Smooth muscle cell (in vitro differentiated cells): ENCODE measurements at regions not wholly inside any gene's neighbourhood (a gene's known extent, or its start where the extent isn't known, plus 50 kb on each side); places are given as distances from the start of the nearest gene placed in this dataset.

Experiments used
- DNase-seq: peaks from one replicate; lab custom pipeline; 2025; ENCODE audit not compliant: unreplicated experiment; lab: John Stamatoyannopoulos, UW
- H2AFZ ChIP-seq: fragments of 200-600 bp; sonication (generic); 2 replicates; pipeline ENCODE4 v1.6.0; 2016; ENCODE audit warnings: antibody characterized with exemption, low read depth, mild to moderate bottlenecking
- H3F3A ChIP-seq: fragments of 200-600 bp; sonication (generic); 2 replicates; pipeline ENCODE4 v1.6.0; 2017; ENCODE audit warnings: antibody characterized with exemption, low read depth
- H3K27ac ChIP-seq: fragments of 200-600 bp; sonication (generic); 2 replicates; pipeline ENCODE4 v1.5.1; 2016; ENCODE audit warnings: low read depth, mild to moderate bottlenecking
- H3K27me3 ChIP-seq: fragments of 200-600 bp; sonication (generic); 2 replicates; pipeline ENCODE4 v1.6.1; 2016; ENCODE audit warnings: low read depth, mild to moderate bottlenecking
- H3K36me3 ChIP-seq: fragments of 200-600 bp; sonication (generic); 2 replicates; pipeline ENCODE4 v1.5.1; 2016; ENCODE audit warnings: low read depth
- H3K4me1 ChIP-seq: fragments of 200-600 bp; sonication (generic); 2 replicates; pipeline ENCODE4 v1.5.1; 2016; ENCODE audit warnings: low read depth
- H3K4me2 ChIP-seq: fragments of 200-600 bp; sonication (generic); 2 replicates; pipeline ENCODE4 v1.6.0; 2016; ENCODE audit warnings: mild to moderate bottlenecking
- H3K4me3 ChIP-seq: fragments of 200-600 bp; sonication (generic); 2 replicates; pipeline ENCODE4 v1.5.1; 2016; ENCODE audit warnings: mild to moderate bottlenecking
- H3K79me2 ChIP-seq: fragments of 200-600 bp; sonication (generic); 2 replicates; pipeline ENCODE4 v1.6.0; 2016; ENCODE audit warnings: low read depth, mild to moderate bottlenecking
- H3K9ac ChIP-seq: fragments of 200-600 bp; sonication (generic); 2 replicates; pipeline ENCODE4 v1.6.0; 2016; ENCODE audit warnings: low read depth
- H3K9me3 ChIP-seq: fragments of 200-600 bp; sonication (generic); replicated peaks from 2 replicates; pipeline ENCODE4 v1.5.1; 2016; ENCODE audit warnings: low read depth
- H4K20me1 ChIP-seq: fragments of 200-600 bp; sonication (generic); 2 replicates; pipeline ENCODE4 v1.6.0; 2016; ENCODE audit warnings: low read depth
- CTCF ChIP-seq: fragments of 200-600 bp; sonication (generic); IDR thresholded peaks from 2 replicates; pipeline ENCODE4 v1.5.1; 2017; ENCODE audit warnings: borderline replicate concordance, mild to moderate bottlenecking, antibody characterized with exemption; ENCODE audit not compliant: insufficient read depth, poor library complexity, severe bottlenecking
- WGBS: methylation state at CpG from one replicate; pipeline ENCODE4 v1.1.7; 2016; ENCODE audit warnings: low lambda C conversion rate; 5-methylcytosine and 5-hydroxymethylcytosine counted together

- Histone ChIP-seq H3F3A (no peaks in the 10 kb centered on the region), H3K9ac (no peak overlapping the region), H2AFZ (no peak overlapping the region), H3K27me3 (peaks cover 32% of the 10 kb centered on the region), H3K4me2 (no peak overlapping the region), H3K79me2 (no peaks in the 10 kb centered on the region), H3K36me3 (no peaks in the 10 kb centered on the region), H3K27ac (no peak overlapping the region), H3K4me3 (no peak overlapping the region), H3K4me1 (peaks cover 2% of the 10 kb centered on the region), H3K9me3 (no peaks in the 10 kb centered on the region), H4K20me1 (no peaks in the 10 kb centered on the region)
- no peak for DNase-seq
- WGBS, result 71% methylated on average over 1 of the region's 1 CpG
- TF ChIP-seq CTCF, result no peak
Measured at GRCh38 chr3:69688400-69688799, 50.9 kb upstream of the MITF start.

- Histone ChIP-seq H3K9me3 (no peaks in the 10 kb centered on the region), H3K27me3 (peaks cover 39% of the 10 kb centered on the region)
- TF ChIP-seq CTCF, result no peak
Measured at GRCh38 chr3:69687641-69688040, 51.6 kb upstream of the MITF start.

GRCh38 chr3:69686056-69686455, 53.2 kb upstream of the MITF start:
- Histone ChIP-seq H3K36me3 (no peaks in the 10 kb centered on the region), H3K4me1 (peaks cover 2% of the 10 kb centered on the region), H3K9me3 (no peaks in the 10 kb centered on the region), H4K20me1 (no peaks in the 10 kb centered on the region), H2AFZ (no peak overlapping the region), H3F3A (no peaks in the 10 kb centered on the region), H3K27me3 (peaks cover 53% of the 10 kb centered on the region), H3K27ac (no peak overlapping the region), H3K79me2 (no peaks in the 10 kb centered on the region), H3K9ac (no peak overlapping the region), H3K4me2 (no peak overlapping the region), H3K4me3 (no peak overlapping the region)
- DNase-seq, result no peak
- no peak for TF ChIP-seq CTCF
- 94% methylated on average over 3 of the region's 3 CpGs for WGBS

More at GRCh38 chr3:69687641-69688040, 51.6 kb upstream of the MITF start:
- H3K4me2 ChIP-seq, result no peak overlapping the region
- H3K4me3 ChIP-seq, result no peak overlapping the region
- H2AFZ ChIP-seq, result no peak overlapping the region
- no peak for DNase-seq
- H3F3A ChIP-seq, result no peaks in the 10 kb centered on the region
- peaks cover 2% of the 10 kb centered on the region for H3K4me1 ChIP-seq
- no peaks in the 10 kb centered on the region for H3K36me3 ChIP-seq
- H3K27ac ChIP-seq, result no peak overlapping the region
- no peaks in the 10 kb centered on the region for H3K79me2 ChIP-seq
- H3K9ac ChIP-seq, result no peak overlapping the region
- 91% methylated on average over 5 of the region's 5 CpGs for WGBS
- H4K20me1 ChIP-seq, result no peaks in the 10 kb centered on the region

- peaks cover 59% of the 10 kb centered on the region for H3K27me3 ChIP-seq
- no peaks in the 10 kb centered on the region for H3F3A ChIP-seq
- no peaks in the 10 kb centered on the region for H3K9me3 ChIP-seq
- H4K20me1 ChIP-seq, result no peaks in the 10 kb centered on the region
- DNase-seq, result no peak
- peaks cover 2% of the 10 kb centered on the region for H3K4me1 ChIP-seq
- H3K4me2 ChIP-seq, result no peak overlapping the region
- H3K79me2 ChIP-seq, result no peaks in the 10 kb centered on the region
- WGBS, result 93% methylated on average over 2 of the region's 2 CpGs
- no peak overlapping the region for H3K27ac ChIP-seq
- H3K9ac ChIP-seq, result no peak overlapping the region
- TF ChIP-seq CTCF, result no peak
- H3K4me3 ChIP-seq, result no peak overlapping the region
- no peaks in the 10 kb centered on the region for H3K36me3 ChIP-seq
- no peak overlapping the region for H2AFZ ChIP-seq
Measured at GRCh38 chr3:69684309-69684961, 54.8 kb upstream of the MITF start.
